Muscle of back (tissue), 3 donors: ENCODE measurements at regions not wholly inside any gene's neighbourhood (a gene's known extent, or its start where the extent isn't known, plus 50 kb on each side); places are given as distances from the start of the nearest gene placed in this dataset.
"Not testable (repeated sequence)": the region's sequence is repeated elsewhere in the genome, so short reads cannot be mapped to it uniquely, and the experiment has no call there.

Experiments
- DNase-seq, 3 donors: peaks; one replicate each; pipeline versions ENCODE4 v3.0.0 to v3.0.0-alpha.2; 2013

DNA sequence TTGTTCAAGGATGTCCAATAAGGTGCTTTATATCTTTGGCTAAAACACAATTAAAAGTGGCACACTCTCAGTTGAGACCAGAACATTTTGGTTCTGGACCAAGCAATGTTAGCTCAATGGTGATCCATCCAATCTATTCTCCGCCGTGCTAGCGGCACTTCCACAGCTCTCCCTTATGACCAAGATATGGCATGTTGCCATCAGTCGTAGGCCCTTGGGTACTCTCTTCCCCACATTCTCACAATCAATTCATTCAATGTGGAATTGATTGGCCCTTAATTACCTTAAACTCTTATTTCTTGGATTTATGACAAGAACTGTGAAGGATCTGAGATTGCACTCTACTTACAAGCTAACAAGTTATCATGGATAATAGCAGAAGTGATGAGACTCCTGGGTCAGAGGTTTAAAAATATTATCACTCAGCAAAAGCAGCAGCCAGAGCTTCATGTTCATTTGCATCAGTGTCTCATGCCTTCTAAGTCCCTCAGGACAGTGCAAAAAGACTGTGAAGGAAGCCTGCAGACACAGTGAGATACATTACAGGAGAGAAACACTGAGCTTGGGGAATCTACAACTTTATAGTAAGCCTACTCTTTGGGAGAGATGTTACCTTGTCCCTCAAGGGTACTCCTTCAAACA is 80.0 kb upstream of the ARG1 start:
- DNase-seq, result no peak

GRCh38 chr6:131504387-131504786 is 68.6 kb upstream of the ARG1 start:
- not testable (repeated sequence) for DNase-seq

DNA sequence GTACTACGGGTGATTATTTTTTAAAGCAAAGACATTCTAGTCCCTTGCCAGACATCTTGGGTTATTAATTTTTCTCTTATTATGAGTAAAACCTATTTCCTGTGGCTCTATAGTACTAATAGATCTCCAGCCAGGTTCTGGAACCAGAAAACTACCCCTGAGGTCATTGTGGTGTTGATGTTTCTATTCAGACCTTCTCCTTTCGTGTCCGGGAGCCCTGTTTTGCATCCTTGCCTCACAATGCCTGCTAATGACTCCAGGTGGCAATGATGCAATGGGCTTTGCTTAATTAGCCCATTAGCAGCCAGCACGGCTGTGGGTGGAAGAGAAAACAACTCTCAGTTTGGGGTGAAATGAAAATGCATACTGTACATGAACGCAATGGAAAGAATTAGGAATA is 62.9 kb upstream of the ARG1 start:
- DNase-seq, result no peak

GRCh38 chr6:131510591-131510990 is 62.4 kb upstream of the ARG1 start:
- no peak for DNase-seq

GRCh38 chr6:131519670-131520436 is 53.2 kb upstream of the ARG1 start:
- DNase-seq, result peak in 2 of 3 donors; percentile 6 to 26
